Stromal cell of bone marrow (primary cell): ENCODE measurements at regions not wholly inside any gene's neighbourhood (a gene's known extent, or its start where the extent isn't known, plus 50 kb on each side); places are given as distances from the start of the nearest gene placed in this dataset.
"Not testable (repeated sequence)": the region's sequence is repeated elsewhere in the genome, so short reads cannot be mapped to it uniquely, and the experiment has no call there.

Source experiments
- DNase-seq: peaks from one replicate; pipeline ENCODE4 v3.0.0-alpha.2; 2012; ENCODE audit warnings: low read depth

GRCh38 chr1:209173796-209174195 is 409.7 kb upstream of the CAMK1G start:
- DNase-seq = not testable (repeated sequence)

GRCh38 chr1:209176866-209177430 is 406.6 kb upstream of the CAMK1G start:
- DNase-seq = no peak

DNA sequence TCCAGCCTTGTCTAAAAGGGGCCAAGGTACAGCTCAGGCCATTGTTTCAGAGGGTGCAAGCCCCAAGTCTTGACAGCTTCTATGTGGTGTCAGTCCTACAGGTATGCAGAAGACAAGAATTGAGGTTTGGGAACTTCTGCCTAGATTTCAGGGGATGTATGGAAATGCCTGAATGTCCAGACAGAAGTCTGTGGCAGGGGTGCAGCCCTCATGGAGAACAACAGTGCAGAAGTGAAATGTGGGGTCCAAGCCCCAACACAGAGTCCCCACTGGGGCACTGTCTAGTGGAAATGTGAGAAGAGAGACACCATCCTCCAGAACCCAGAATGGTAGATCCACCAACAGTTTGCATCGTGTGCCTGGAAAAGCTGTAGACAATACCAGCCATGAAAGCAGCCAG is 400.3 kb upstream of the CAMK1G start:
- no peak for DNase-seq

- DNase-seq = no peak
Observed at GRCh38 chr1:209187589-209187988, 395.9 kb upstream of the CAMK1G start.

DNA sequence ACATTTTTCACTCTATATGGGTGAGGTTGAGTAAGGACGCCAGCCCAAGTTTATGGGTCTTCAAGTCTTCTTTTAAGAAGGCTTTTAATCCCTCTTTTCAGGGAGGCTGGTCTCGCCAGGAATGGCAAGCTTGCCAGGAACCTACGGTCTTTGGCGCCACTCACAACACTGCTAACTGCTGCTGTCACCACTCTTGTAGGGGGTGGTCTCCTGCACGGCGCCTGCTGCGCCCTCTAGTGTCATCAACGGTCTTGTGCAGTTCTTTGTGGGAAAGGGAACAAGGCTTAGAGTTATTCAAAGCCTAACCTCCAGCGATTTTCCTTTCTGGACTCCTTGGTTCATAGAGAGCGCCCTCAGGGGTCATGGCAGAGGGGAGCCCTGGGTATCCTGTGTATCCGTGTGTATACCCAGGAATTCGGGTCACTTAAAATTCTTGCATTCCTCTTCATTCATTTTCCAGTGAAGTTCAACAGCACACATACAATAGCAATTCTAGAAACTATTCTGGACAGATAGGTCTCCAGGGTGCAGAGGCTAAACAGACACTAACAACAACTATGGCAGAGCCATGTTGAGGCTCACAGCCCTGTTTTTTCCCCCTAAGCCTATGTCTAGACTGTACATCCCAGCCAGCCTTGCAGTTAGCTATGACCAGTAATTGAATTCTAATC is 392.8 kb upstream of the CAMK1G start:
- no peak for DNase-seq

- no peak for DNase-seq
Observed at GRCh38 chr1:209191262-209191634, 392.3 kb upstream of the CAMK1G start.

DNA sequence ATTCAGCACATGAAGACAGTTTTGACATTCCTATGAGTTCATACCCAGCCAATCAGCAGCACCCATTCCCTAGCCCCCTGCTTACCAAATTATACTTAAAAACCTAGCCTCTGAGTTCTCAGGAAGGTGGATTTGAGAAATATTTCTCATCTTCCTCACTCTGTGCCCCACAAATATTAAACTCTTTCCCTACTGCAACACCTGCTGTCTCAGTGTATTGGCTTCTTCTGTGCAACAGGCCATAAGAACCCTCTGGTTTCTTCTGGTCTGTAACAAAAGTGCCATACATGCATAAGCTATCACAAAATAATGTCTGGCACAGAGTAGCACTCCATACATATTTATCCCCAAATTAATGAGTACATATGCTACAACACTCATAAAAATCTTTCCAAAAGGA is 387.4 kb upstream of the CAMK1G start:
- no peak for DNase-seq

- DNase-seq = no peak
Observed at GRCh38 chr1:209198961-209199750, 384.4 kb upstream of the CAMK1G start.

DNA sequence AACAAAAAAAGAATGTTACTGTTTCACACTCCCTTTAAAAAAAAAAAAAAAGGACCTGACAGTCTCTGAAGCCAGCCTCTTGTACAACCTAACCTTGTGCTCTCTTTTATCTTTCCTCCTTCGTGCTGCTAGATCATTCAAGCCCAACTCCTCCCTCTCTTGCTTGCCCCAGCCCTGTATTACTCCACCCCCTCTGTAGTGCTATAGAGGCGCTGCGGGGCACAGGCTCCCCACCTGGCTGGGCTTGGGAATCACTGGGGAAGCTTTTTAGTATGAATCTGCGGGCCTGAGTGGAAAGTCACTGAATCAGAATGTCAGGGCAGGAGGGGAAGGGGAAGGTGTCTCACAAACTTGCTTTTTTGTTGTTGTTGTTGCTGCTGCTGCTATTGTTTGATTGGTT is 383.7 kb upstream of the CAMK1G start:
- no peak for DNase-seq

DNA sequence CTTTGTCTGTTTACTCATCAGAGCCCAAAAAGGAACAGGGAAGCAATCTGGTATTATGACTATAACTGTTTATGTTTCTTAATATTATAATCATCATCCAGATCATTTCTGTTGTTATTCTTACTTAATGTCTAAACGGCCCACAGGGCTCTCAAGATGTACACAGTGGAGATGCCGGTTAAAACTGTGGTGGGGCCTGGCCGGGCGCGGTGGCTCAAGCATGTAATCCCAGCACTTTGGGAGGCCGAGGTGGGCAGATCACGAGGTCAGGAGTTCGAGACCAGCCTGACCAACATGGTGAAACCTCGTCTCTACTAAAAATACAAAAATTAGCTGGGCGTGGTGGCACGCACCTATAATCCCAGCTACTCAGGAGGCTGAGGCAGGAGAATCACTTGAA is 381.2 kb upstream of the CAMK1G start:
- DNase-seq = not testable (repeated sequence)

DNA sequence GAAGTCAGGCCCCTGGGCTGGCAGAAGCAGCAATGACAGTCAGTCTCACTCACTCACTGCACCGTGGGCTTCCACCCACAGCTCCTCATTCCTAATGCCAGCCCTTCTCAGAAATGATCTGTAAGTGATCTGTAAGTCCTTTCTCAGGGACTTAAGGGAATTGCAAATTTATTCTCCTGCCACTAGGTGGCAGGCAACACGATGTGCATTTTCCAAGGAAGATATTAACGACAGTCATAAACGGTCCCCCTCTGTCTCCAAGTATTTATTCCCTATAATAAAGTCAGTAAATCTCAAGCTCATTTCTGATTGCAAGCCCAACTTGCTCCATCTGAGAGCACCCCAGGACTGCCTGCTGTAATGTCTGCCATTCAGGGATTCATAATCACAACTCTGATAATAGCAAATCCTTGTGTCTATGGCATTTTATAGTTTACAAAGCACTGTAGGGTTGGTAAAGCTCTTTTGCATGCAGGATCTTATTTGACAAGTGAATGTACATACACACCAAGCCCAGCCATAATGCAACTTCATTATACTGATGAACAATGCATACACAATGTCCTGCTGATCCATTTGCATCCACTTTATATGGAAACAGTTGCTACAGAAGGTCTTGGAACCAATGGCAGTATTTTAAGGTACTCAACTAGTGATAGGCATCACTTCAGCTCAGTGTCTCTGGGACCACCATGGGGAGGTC is 380.5 kb upstream of the CAMK1G start:
- peak; percentile 36 for DNase-seq

GRCh38 chr1:209203533-209203895 is 380.0 kb upstream of the CAMK1G start:
- DNase-seq = no peak

DNA sequence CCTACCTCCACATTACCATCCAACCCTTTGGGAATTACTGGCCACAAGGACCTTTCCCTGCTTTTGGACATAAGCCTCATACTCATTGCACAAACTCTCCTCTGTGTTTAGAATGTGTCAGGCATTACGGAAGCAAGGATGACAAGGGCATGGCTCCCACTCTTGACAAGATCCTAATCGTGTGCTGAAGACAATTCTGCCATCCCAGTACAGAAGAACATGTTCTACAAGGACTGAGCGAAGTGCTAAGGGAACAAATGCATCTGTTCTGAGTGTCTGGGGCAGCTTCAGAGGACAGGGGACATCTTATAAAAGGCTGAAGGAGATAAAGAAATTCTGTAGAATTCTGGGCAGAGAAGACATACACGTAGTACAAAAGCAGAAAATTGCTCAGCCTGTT is 378.5 kb upstream of the CAMK1G start:
- no peak for DNase-seq

DNA sequence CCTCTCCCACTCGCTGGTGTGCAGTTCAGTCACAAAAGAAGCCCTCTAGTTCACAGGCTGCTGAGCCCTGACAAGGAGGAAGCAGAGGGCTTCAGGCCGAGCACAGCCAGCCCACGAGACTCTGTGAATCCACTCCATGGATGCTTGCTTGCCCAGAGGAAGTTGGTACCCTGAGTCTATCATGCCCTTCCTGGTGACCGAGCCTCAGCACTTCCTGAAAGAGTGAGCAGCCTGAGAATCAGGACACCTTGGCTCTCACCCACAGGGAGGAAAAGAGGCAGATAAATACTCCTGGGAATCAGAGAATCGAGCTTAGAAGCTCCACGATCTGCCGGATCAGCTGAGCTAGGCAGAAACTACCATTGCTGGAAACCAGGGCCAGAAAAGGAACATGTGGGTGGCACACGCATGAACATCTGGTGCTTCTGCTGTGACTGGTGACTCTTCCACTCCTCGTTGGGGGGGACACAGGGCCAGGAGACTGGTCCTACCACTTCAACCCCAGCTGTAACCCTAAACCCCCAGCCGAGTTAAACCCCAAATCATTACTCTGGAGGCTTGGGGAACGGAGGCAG is 376.3 kb upstream of the CAMK1G start:
- no peak for DNase-seq

DNA sequence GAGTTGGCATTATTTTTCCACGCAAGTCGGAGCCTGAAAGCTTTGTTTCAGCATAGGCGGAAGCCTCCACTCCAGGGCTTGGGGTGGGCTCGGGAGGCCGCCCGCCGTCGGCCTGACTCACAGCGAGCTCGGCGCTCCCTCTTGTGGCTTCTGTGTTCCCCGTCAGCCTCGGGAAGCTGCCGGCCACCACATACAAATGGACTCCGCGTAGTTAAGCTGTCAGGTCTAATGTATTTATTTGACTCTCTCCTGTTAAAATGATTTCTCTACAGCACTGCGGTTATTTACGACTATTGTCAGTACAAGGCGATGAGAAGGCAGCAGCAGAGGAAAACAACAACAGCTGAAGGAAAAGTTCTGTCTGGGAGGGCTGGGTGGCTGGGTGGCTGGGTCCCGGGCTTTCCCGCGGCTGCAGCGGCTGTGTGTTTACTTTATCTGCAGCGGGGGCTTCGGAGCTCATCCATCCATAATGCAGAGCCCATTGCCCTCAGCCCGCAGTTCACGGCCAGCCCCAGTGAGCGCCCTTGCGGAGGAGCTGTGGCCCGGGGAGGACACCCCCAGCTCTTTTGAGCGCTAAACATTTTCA is 375.7 kb upstream of the CAMK1G start:
- DNase-seq = peak; percentile 48

- DNase-seq = no peak
Observed at GRCh38 chr1:209208648-209209047, 374.9 kb upstream of the CAMK1G start.

GRCh38 chr1:209213989-209214388 is 369.5 kb upstream of the CAMK1G start:
- no peak for DNase-seq

DNA sequence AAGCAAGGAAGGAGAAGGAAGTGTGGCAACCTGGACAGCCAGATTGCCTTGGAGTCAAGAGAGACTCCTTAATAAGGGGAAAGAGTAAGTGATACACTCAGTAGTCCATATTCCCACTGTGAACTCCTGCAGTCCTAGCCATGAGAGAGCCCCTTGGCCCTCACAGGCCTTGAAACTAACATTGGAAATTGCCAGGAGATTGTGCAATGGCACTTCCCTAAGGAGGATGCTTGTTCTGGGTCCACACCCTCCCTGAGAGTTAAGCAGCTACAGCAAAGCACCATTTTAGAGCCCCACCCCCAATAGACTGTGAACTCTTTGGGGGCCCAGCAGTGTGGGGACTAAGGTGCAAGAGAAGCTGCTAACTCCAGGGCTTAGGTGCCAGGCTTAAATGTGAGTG is 367.7 kb upstream of the CAMK1G start:
- DNase-seq = no peak

DNA sequence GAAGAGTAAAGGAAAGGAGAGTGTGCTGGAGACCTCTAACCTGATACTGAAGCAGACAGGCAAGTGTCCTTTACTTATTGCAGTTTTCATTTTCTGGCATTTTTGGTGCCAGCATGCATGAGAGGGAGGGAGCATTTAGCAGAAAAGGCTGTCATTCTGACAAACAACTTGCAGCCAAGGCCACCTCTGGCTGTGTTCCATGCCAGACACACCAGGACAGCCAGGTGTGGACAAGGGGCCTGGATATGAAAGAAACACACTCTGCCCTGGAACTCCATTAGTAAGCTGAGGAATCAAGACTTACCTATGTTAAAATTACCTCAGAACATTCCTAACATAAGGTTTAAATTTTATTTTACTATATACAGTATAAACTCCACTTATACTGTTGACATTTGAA is 365.4 kb upstream of the CAMK1G start:
- DNase-seq = no peak

GRCh38 chr1:209218981-209219380 is 364.5 kb upstream of the CAMK1G start:
- DNase-seq = no peak

- no peak for DNase-seq
Observed at GRCh38 chr1:209219791-209220524, 363.6 kb upstream of the CAMK1G start.
